ENCODE measurements at regions not wholly inside any gene's neighbourhood (a gene's known extent, or its start where the extent isn't known, plus 50 kb on each side); places are given as distances from the start of the nearest gene placed in this dataset.

DNA sequence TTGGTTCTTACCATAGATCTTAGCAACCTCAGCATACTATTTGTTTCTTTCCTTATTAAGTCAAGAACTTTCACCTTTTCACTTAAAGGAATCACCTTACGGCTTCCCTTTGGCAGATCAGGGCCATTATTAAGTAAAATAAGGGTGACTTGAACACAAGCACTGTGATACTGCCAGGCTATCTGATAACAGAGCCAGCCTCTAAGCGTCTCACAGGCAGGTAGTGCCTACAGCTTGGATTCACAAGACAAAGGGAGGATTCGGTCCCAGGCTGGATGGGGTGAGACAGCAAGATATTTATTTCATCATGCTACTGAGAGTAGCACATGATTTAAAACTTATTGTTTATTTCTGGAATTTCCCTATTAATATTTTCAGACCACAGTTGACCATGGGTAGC, 218.6 kb downstream of the FOXO1 start:
- ChIA-PET CTCF (no interaction called here), POLR2A (no interaction called here)
- DNase-seq (ENCODE audit: low read depth, low spot score), result no peak
- TF ChIP-seq CTCF (IDR thresholded peaks at IDR 0.05; ENCODE audit: low read depth, low read length), result no peak
- H3K27me3 ChIP-seq (ENCODE audit: control insufficient read depth, insufficient read depth, low read length), result no peaks in the 10 kb centered on the region
- no peak overlapping the region for H3K27ac ChIP-seq (ENCODE audit: low read depth, low read length)
- no peak overlapping the region for H3K4me3 ChIP-seq (ENCODE audit: low read depth, low read length)
- H3K9me3 ChIP-seq (ENCODE audit: control insufficient read depth, insufficient read depth, low read length), result no peaks in the 10 kb centered on the region; the same call in 1 of the 2 replicates

DNA sequence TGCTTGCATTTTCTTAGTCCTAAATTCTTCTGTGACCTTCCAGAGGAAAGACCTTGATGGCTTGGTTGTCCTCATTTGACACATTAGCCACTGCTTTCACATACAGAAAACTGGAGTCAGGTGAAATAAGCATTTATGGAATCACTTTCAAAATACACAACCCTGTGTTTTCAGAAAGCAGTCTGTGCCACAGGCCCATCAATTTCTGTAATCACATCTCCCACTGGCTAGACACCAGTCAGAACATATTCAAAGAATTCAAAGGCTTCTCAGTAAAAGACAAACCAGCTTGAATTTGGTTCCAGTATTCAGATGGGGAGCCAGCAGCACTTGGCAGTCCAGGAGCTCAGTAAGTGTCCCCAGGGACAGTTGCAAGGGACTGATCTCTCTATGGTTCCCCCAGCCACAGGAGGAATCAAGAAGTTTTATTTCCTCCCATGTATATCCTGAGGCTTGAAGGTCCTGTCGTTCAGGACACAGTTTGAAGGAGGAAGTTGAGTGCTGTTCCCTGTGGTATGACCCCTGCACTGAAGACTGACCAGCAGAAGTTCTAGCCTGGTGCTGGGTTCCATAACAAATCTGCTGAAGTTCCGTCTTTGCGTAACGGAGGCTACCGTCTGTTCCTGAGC, 214.3 kb downstream of the FOXO1 start:
- no peak for TF ChIP-seq CTCF (IDR thresholded peaks at IDR 0.05; ENCODE audit: low read depth, low read length)
- Histone ChIP-seq H3K27me3 (ENCODE audit: control insufficient read depth, insufficient read depth, low read length) (no peaks in the 10 kb centered on the region), H3K27ac (ENCODE audit: low read depth, low read length) (no peak overlapping the region), H3K9me3 (ENCODE audit: control insufficient read depth, insufficient read depth, low read length) (no peaks in the 10 kb centered on the region), H3K4me3 (ENCODE audit: low read depth, low read length) (no peak overlapping the region)
- POLR2A ChIA-PET, result no interaction called here
- CTCF ChIA-PET, result no interaction called here
- no peak for DNase-seq (ENCODE audit: low read depth, low spot score)

GRCh38 chr13:40452741-40453334, 213.6 kb downstream of the FOXO1 start:
- Histone ChIP-seq H3K9me3 (ENCODE audit: control insufficient read depth, insufficient read depth, low read length) (no peaks in the 10 kb centered on the region), H3K4me3 (ENCODE audit: low read depth, low read length) (no peak overlapping the region), H3K27ac (ENCODE audit: low read depth, low read length) (no peak overlapping the region), H3K27me3 (ENCODE audit: control insufficient read depth, insufficient read depth, low read length) (no peaks in the 10 kb centered on the region)
- ChIA-PET POLR2A (no interaction called here), CTCF (interaction anchor here (0.6 kb wide), 1 partner anchor 56 kb away, joined by 3 read pairs; no protein-coding TSS in a partner anchor)
- TF ChIP-seq CTCF (IDR thresholded peaks at IDR 0.05; ENCODE audit: low read depth, low read length), result no peak
- no peak for DNase-seq (ENCODE audit: low read depth, low spot score)

DNA sequence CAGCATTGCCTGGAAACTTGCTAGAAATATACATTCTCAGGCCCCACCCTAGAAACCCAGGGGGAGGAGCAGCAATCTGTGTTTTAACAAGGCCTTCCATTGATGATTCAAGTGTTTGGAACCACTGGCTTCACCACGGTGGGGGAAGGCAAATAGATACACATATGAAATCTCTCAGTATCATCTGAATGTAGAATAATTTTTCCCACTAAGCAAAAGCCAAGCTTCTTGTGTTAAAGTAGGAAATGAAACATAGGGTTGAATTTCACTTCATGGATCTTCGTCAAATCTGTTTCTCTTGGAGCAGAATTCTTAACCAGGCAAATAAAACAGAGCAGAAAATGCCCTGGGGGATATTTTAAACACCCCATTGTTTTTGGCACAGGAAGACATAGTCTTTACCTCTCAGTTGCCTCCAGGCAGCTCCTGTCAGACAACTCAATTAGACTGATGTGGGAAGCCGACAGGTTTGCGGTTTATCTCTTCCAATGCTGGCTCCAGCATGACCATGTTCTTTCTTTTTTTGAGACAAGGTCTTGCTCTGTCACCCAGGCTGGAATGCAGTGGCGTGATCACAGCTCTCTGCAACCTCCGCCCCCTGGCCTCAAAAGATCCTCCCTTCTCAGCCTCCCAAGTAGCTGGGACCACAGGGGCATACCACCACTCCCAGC, 213.0 kb downstream of the FOXO1 start:
- no peak overlapping the region for H3K27ac ChIP-seq (ENCODE audit: low read depth, low read length)
- no peaks in the 10 kb centered on the region for H3K27me3 ChIP-seq (ENCODE audit: control insufficient read depth, insufficient read depth, low read length)
- ChIA-PET POLR2A (no interaction called here), CTCF (interaction anchor here (0.6 kb wide), 1 partner anchor 56 kb away, joined by 3 read pairs; no protein-coding TSS in a partner anchor)
- DNase-seq (ENCODE audit: low read depth, low spot score), result no peak
- H3K4me3 ChIP-seq (ENCODE audit: low read depth, low read length), result no peak overlapping the region
- H3K9me3 ChIP-seq (ENCODE audit: control insufficient read depth, insufficient read depth, low read length), result no peaks in the 10 kb centered on the region
- no peak for TF ChIP-seq CTCF (IDR thresholded peaks at IDR 0.05; ENCODE audit: low read depth, low read length)

- no peak for TF ChIP-seq CTCF (IDR thresholded peaks at IDR 0.05; ENCODE audit: low read depth, low read length)
- ChIA-PET POLR2A (no interaction called here), CTCF (no interaction called here)
- DNase-seq (ENCODE audit: low read depth, low spot score), result no peak
- Histone ChIP-seq H3K4me3 (ENCODE audit: low read depth, low read length) (no peak overlapping the region), H3K27me3 (ENCODE audit: control insufficient read depth, insufficient read depth, low read length) (peaks cover 2% of the 10 kb centered on the region), H3K27ac (ENCODE audit: low read depth, low read length) (no peak overlapping the region), H3K9me3 (ENCODE audit: control insufficient read depth, insufficient read depth, low read length) (no peaks in the 10 kb centered on the region)
Observed at GRCh38 chr13:40456397-40456953, 210.0 kb downstream of the FOXO1 start.

All from AG04450 (cell line).